Astrocyte (in vitro differentiated cells and primary cell): ENCODE measurements at regions not wholly inside any gene's neighbourhood (a gene's known extent, or its start where the extent isn't known, plus 50 kb on each side); places are given as distances from the start of the nearest gene placed in this dataset.

Experiments
- EZH2 ChIP-seq: IDR thresholded peaks from 2 replicates; pipeline ENCODE4 v1.6.1; 2012; ENCODE audit warnings: mild to moderate bottlenecking, low read length, inconsistent platforms; ENCODE audit not compliant: insufficient read depth
- TF ChIP-seq, protein P1 (sequence below): IDR thresholded peaks from 2 replicates; pipeline ENCODE4 v1.5.1; 2011; ENCODE audit warnings: low read depth, mild to moderate bottlenecking, inconsistent platforms, low read length, moderate library complexity; ENCODE audit not compliant: insufficient read depth

- TF ChIP-seq, protein P1, sequence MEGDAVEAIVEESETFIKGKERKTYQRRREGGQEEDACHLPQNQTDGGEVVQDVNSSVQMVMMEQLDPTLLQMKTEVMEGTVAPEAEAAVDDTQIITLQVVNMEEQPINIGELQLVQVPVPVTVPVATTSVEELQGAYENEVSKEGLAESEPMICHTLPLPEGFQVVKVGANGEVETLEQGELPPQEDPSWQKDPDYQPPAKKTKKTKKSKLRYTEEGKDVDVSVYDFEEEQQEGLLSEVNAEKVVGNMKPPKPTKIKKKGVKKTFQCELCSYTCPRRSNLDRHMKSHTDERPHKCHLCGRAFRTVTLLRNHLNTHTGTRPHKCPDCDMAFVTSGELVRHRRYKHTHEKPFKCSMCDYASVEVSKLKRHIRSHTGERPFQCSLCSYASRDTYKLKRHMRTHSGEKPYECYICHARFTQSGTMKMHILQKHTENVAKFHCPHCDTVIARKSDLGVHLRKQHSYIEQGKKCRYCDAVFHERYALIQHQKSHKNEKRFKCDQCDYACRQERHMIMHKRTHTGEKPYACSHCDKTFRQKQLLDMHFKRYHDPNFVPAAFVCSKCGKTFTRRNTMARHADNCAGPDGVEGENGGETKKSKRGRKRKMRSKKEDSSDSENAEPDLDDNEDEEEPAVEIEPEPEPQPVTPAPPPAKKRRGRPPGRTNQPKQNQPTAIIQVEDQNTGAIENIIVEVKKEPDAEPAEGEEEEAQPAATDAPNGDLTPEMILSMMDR: no peak
- no peak for TF ChIP-seq EZH2
These were observed 56.4 kb upstream of the STK38L start for GRCh38 chr12:27187697-27188096.
